ENCODE measurements at regions not wholly inside any gene's neighbourhood (a gene's known extent, or its start where the extent isn't known, plus 50 kb on each side); places are given as distances from the start of the nearest gene placed in this dataset.

- Histone ChIP-seq H3K36me3 (ENCODE audit: control insufficient read depth, insufficient read depth, low read length) (no peaks in the 10 kb centered on the region), H3K27ac (ENCODE audit: extremely low read depth, low read depth, low read length) (no peak overlapping the region), H3K9me3 (replicated peaks; ENCODE audit: control insufficient read depth, insufficient read depth, low read depth, low read length) (no peaks in the 10 kb centered on the region), H4K20me1 (replicated peaks; ENCODE audit: control insufficient read depth, insufficient read depth, low read length) (no peaks in the 10 kb centered on the region), H3K4me3 (no peak overlapping the region), H3K9me1 (ENCODE audit: control insufficient read depth, insufficient read depth, low read length) (no peaks in the 10 kb centered on the region), H3K9ac (ENCODE audit: insufficient read depth in 1 of 2, low read depth in 2 of 2, low read length in 2 of 2) (no peak overlapping the region), H3K79me2 (ENCODE audit: control insufficient read depth, insufficient read depth, low read length) (no peaks in the 10 kb centered on the region), H3K4me1 (replicated peaks in 1 of 2; ENCODE audit: control insufficient read depth in 2 of 2, insufficient read depth in 2 of 2, low read length in 2 of 2) (no peaks in the 10 kb centered on the region), H3K4me2 (ENCODE audit: insufficient read depth, low read length) (no peak overlapping the region), H2AFZ (ENCODE audit: low read depth, low read length) (no peak overlapping the region), H3K27me3 (ENCODE audit: control insufficient read depth in 2 of 2, insufficient read depth in 2 of 2, low read length in 2 of 2) (no peaks in the 10 kb centered on the region)
- WGBS (ENCODE audit: insufficient coverage, low coverage, missing lambda C conversion rate), result 6% methylated on average over 1 of the region's 1 CpG
- ChIA-PET POLR2A (no interaction called here), CTCF (ENCODE audit: low intra/inter-chr PET ratio) (no interaction called here)
- DNase-seq (ENCODE audit: extremely low read depth in 1 of 4, low spot score in 3 of 4) (no peak), FAIRE-seq (no peak), ATAC-seq (no peak)
- TF ChIP-seq ZNF79 (CRISPR knock-in tag; IDR thresholded peaks at IDR 0.05; ENCODE audit: low read depth) (no peak), ASH1L (IDR thresholded peaks at IDR 0.05; ENCODE audit: borderline replicate concordance, low read depth, partially characterized antibody) (no peak), ZNF584 (CRISPR knock-in tag; IDR thresholded peaks at IDR 0.05; ENCODE audit: low read depth) (no peak), ZKSCAN8 (CRISPR knock-in tag; IDR thresholded peaks at IDR 0.05) (no peak), KLF6 (CRISPR knock-in tag; IDR thresholded peaks at IDR 0.05; ENCODE audit: borderline replicate concordance) (no peak), E2F3 (CRISPR knock-in tag; IDR thresholded peaks at IDR 0.05) (no peak), SNIP1 (IDR thresholded peaks at IDR 0.05; ENCODE audit: low read depth) (no peak), CTBP1 (IDR thresholded peaks at IDR 0.05; ENCODE audit: borderline replicate concordance) (no peak), CEBPG (CRISPR knock-in tag; IDR thresholded peaks at IDR 0.05) (no peak), CEBPG (tag; conservative IDR thresholded peaks at IDR 0.05 in 1 of 2, IDR thresholded peaks at IDR 0.05 in 1 of 2) (no peak), ELF1 (tag; IDR thresholded peaks at IDR 0.05) (no peak), HNRNPL (IDR thresholded peaks at IDR 0.05; ENCODE audit: low read depth, low read length) (no peak), CEBPB (tag; IDR thresholded peaks at IDR 0.05) (no peak), ELF2 (CRISPR knock-in tag; IDR thresholded peaks at IDR 0.05) (no peak)
- TF ChIP-seq, protein P1, sequence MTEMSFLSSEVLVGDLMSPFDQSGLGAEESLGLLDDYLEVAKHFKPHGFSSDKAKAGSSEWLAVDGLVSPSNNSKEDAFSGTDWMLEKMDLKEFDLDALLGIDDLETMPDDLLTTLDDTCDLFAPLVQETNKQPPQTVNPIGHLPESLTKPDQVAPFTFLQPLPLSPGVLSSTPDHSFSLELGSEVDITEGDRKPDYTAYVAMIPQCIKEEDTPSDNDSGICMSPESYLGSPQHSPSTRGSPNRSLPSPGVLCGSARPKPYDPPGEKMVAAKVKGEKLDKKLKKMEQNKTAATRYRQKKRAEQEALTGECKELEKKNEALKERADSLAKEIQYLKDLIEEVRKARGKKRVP (CRISPR knock-in tag; IDR thresholded peaks at IDR 0.05), result no peak
- TF ChIP-seq, protein P2, sequence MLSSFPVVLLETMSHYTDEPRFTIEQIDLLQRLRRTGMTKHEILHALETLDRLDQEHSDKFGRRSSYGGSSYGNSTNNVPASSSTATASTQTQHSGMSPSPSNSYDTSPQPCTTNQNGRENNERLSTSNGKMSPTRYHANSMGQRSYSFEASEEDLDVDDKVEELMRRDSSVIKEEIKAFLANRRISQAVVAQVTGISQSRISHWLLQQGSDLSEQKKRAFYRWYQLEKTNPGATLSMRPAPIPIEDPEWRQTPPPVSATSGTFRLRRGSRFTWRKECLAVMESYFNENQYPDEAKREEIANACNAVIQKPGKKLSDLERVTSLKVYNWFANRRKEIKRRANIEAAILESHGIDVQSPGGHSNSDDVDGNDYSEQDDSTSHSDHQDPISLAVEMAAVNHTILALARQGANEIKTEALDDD (IDR thresholded peaks at IDR 0.05), result no peak
- BruUV-seq (replicated peaks), result no TSS peak
- in situ Hi-C loops (cut with MboI), result no loop called here
- intact Hi-C loops (cut with micrococcal nuclease), result no loop called here
Observed at GRCh38 chr5:119820016-119820415, 190.7 kb downstream of the FAM170A start.

All from K562 (cell line).